ENCODE measurements at regions not wholly inside any gene's neighbourhood (a gene's known extent, or its start where the extent isn't known, plus 50 kb on each side); places are given as distances from the start of the nearest gene placed in this dataset.

GRCh38 chr13:20349564-20350381, 117.7 kb upstream of the GJB6 start:
- no peak for FAIRE-seq
- no peak for ATAC-seq
- intact Hi-C loops (cut with micrococcal nuclease; ENCODE audit: unreplicated experiment), result no loop called here

DNA sequence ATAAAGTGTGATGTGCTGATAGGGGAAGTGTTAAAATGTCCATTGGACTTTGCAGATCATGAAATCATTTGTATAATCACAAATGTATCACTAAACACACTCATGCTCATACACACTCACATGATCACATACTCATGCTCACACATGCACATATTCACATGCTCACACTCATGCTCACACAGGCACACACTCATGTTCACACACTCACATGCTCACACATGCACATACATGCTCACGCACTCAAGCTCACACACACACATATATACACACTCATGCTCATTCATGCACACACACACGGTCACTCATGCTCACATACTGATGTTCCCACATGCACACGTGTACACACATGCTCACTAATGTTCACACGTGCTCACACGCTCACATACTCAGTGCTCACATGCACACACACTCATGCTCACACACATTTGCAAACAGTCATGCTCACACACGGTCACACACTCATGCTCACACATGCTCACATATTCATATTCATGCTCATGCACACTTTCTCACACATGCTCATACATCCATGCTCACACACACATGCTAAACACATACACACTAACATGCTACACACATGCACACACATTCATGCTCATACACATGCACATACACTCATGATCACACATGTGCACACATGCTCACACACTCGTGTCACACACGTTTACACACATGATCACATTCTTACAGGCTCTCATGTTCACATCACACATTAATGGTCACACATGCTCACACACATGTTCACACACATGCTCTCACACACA, 116.7 kb upstream of the GJB6 start:
- Histone ChIP-seq H3K4me1 (ENCODE audit: control insufficient read depth, insufficient read depth, low read length) (no peaks in the 10 kb centered on the region), H4K20me1 (ENCODE audit: control insufficient read depth, insufficient read depth) (no peaks in the 10 kb centered on the region), H3K27me3 (replicated peaks in 1 of 2; ENCODE audit: control insufficient read depth in 2 of 2, insufficient read depth in 2 of 2, low read length in 1 of 2) (no peaks in the 10 kb centered on the region), H3K27ac (ENCODE audit: control insufficient read depth, insufficient read depth) (no peak overlapping the region), H3K4me3 (no peak overlapping the region), H3K36me3 (ENCODE audit: control insufficient read depth in 2 of 2, insufficient read depth in 2 of 2, low read length in 1 of 2) (no peaks in the 10 kb centered on the region), H2AFZ (ENCODE audit: control insufficient read depth, low read depth, low read length) (no peak overlapping the region), H3K79me2 (ENCODE audit: control insufficient read depth, insufficient read depth, low read length) (no peaks in the 10 kb centered on the region), H3K9ac (ENCODE audit: control insufficient read depth, insufficient read depth, low read length) (no peak overlapping the region), H3K4me2 (ENCODE audit: control insufficient read depth, insufficient read depth) (no peak overlapping the region), H3K9me3 (replicated peaks; ENCODE audit: control insufficient read depth, insufficient read depth, low read length) (no peaks in the 10 kb centered on the region)
- no TSS peak for BruUV-seq (replicated peaks)
- no peak for FAIRE-seq
- no peak for ATAC-seq
- in situ Hi-C loops (cut with MboI) (no loop called here), intact Hi-C loops (cut with micrococcal nuclease; ENCODE audit: unreplicated experiment) (no loop called here)
- TF ChIP-seq BCL3 (IDR thresholded peaks at IDR 0.05; ENCODE audit: borderline replicate concordance, insufficient read depth, low read depth, low read length, poor library complexity, severe bottlenecking), result peak; percentile 88
- TF ChIP-seq, protein P1, sequence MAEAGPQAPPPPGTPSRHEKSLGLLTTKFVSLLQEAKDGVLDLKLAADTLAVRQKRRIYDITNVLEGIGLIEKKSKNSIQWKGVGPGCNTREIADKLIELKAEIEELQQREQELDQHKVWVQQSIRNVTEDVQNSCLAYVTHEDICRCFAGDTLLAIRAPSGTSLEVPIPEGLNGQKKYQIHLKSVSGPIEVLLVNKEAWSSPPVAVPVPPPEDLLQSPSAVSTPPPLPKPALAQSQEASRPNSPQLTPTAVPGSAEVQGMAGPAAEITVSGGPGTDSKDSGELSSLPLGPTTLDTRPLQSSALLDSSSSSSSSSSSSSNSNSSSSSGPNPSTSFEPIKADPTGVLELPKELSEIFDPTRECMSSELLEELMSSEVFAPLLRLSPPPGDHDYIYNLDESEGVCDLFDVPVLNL (IDR thresholded peaks at IDR 0.05; ENCODE audit: low read depth, low read length), result no peak
- TF ChIP-seq NFIC (IDR thresholded peaks at IDR 0.05; ENCODE audit: low read depth, low read length), result peak; percentile 54; the same call in 1 of the 2 replicates
- TF ChIP-seq PBX3 (IDR thresholded peaks at IDR 0.05; ENCODE audit: insufficient replicate concordance, low read depth, low read length), result peak; percentile 14
- peak; percentile 66; the same call in 1 of the 2 replicates for TF ChIP-seq TCF3 (IDR thresholded peaks at IDR 0.05; ENCODE audit: borderline replicate concordance, insufficient read depth, low read depth, low read length)
- TF ChIP-seq NR2C2 (IDR thresholded peaks at IDR 0.05; ENCODE audit: borderline replicate concordance, control insufficient read depth, insufficient read length, low read depth), result peak; percentile 17
- no peak for TF ChIP-seq TBL1XR1 (IDR thresholded peaks at IDR 0.05; ENCODE audit: low read depth, low read length)
- SMC1A ChIA-PET (ENCODE audit: uncharacterized antibody, unreplicated experiment), result no interaction called here
- no peak for DNase-seq (ENCODE audit: low read depth, low spot score)
- POLR2A ChIA-PET, result no interaction called here
- CTCF ChIA-PET, result no interaction called here
- RAD21 ChIA-PET (ENCODE audit: unreplicated experiment), result no interaction called here
- 36% methylated on average over 8 of the region's 8 CpGs for WGBS (ENCODE audit: insufficient coverage, insufficient replicate concordance, low lambda C conversion rate, missing lambda C conversion rate)

More at GRCh38 chr13:20349564-20350381, 117.7 kb upstream of the GJB6 start:
- POLR2A ChIA-PET, result no interaction called here
- Histone ChIP-seq H3K27me3 (replicated peaks in 1 of 2; ENCODE audit: control insufficient read depth in 2 of 2, insufficient read depth in 2 of 2, low read length in 1 of 2) (no peaks in the 10 kb centered on the region), H3K36me3 (ENCODE audit: control insufficient read depth in 2 of 2, insufficient read depth in 2 of 2, low read length in 1 of 2) (no peaks in the 10 kb centered on the region), H3K79me2 (ENCODE audit: control insufficient read depth, insufficient read depth, low read length) (no peaks in the 10 kb centered on the region), H3K9me3 (replicated peaks; ENCODE audit: control insufficient read depth, insufficient read depth, low read length) (no peaks in the 10 kb centered on the region), H3K4me2 (ENCODE audit: control insufficient read depth, insufficient read depth) (no peak overlapping the region), H3K27ac (ENCODE audit: control insufficient read depth, insufficient read depth) (no peak overlapping the region), H3K4me1 (ENCODE audit: control insufficient read depth, insufficient read depth, low read length) (no peaks in the 10 kb centered on the region), H4K20me1 (ENCODE audit: control insufficient read depth, insufficient read depth) (no peaks in the 10 kb centered on the region), H3K4me3 (no peak overlapping the region), H3K9ac (ENCODE audit: control insufficient read depth, insufficient read depth, low read length) (no peak overlapping the region), H2AFZ (ENCODE audit: control insufficient read depth, low read depth, low read length) (no peak overlapping the region)
- RAD21 ChIA-PET (ENCODE audit: unreplicated experiment), result no interaction called here
- 53% methylated on average over 17 of the region's 17 CpGs for WGBS (ENCODE audit: insufficient coverage, insufficient replicate concordance, low lambda C conversion rate, missing lambda C conversion rate)
- TF ChIP-seq ZNF217 (IDR thresholded peaks at IDR 0.05) (no peak), NFYB (IDR thresholded peaks at IDR 0.05; ENCODE audit: insufficient read depth, low read depth, low read length) (no peak), ZNF207 (IDR thresholded peaks at IDR 0.05; ENCODE audit: borderline replicate concordance) (no peak), CHD2 (IDR thresholded peaks at IDR 0.05; ENCODE audit: borderline replicate concordance, low read depth, low read length) (no peak)
- BruUV-seq (replicated peaks), result no TSS peak
- CTCF ChIA-PET, result no interaction called here
- no peak for DNase-seq (ENCODE audit: low read depth, low spot score)
- in situ Hi-C loops (cut with MboI), result no loop called here
- SMC1A ChIA-PET (ENCODE audit: uncharacterized antibody, unreplicated experiment), result no interaction called here
